ENCODE measurements at regions not wholly inside any gene's neighbourhood (a gene's known extent, or its start where the extent isn't known, plus 50 kb on each side); places are given as distances from the start of the nearest gene placed in this dataset.
"Not testable (repeated sequence)": the region's sequence is repeated elsewhere in the genome, so short reads cannot be mapped to it uniquely, and the experiment has no call there.

DNA sequence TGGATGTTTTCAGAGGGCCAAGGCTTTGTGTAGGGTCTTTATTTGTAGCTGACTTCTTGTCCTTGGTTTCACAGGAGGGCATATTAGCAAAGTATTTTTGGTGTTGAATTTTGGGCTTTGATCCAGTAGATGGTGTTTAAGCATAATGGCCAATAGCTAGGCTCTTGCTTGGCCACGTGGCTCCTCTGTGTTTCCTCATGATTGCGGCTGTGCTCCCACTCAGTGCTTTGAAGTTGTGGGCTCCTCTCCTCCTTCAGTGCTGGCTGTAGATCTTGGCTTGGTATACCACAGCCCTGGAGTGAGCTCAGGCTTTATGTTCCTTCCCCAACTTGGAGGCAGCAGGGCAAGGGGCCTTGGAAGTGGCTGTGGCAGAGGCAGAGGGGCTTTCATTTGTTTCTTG, 107.2 kb upstream of the CENPE start:
- no peak for DNase-seq

DNA sequence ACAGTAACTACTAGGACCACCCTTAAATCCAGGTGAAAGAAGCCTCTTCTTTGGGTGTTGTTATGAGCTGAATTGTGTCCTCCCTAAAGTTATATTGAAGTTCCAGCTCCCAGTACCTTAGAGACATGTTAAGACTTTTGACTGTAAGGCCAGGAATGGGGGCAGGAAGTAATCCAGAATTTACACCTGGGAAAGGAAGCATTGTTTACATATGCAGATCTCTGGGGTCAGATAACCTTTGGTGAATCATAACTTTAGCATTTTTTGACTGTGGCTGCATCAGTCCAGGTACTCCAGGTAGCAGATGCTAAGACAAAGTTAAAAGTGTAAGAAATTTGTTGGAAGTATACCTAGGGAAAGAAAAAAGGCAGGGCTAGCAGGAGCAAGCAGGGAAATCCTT, 104.9 kb upstream of the CENPE start:
- DNase-seq = no peak

DNA sequence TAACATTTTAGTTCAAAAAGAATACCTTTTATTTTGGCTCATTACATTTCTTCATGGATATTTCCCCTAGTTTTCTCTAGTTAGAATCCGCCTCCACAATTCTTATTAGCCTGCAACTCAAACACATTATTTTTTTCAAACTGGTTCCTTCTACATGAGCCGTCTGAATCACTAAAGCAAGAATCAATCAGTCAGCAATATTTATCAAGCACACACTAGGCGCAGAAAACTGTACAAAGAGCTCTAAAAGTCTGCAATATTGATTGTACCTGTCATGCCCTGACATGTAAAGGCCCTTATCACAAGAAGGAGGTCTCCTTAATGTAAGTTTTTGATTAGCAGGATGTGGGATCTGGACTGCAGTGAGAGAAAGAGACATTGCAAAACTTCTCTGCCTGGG, 94.8 kb upstream of the CENPE start:
- DNase-seq = no peak

DNA sequence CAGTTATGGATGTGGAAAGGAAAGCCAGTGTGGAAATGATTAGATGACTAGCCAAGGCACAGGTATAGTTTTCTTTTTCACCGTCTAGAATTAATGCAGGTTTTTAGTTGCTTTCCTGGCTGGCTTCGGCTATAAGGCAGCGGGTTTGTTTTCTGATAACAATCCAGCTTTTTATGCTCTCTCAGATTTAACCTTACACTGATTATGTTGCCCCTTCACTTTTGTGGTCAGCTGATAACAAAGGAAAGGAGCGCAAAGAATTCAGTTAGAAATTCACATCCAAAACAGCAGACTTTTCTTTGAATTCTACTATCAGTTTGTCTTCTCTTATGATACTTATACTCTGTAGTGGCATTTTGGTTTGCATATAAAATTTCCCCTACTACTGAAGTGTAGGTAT, 94.2 kb upstream of the CENPE start:
- no peak for DNase-seq

DNA sequence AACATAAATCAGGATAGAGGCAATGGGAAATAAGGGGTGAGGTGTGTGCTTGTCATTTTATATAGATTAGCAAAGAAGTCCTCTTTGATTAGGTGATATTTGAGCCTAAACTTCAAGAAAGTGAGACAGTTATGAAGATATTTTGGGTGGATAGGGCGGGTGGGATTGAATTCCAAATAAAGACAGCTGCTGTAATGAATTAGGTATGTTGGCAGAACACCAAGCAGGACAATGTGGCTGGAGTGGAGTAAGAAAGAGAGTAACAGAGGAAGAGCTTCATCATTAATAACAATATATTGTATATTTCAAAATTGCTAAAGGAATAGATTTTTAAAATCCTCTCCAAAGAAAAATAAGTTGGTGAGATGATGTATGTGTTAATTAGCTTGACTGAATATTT, 91.0 kb upstream of the CENPE start:
- DNase-seq = no peak

DNA sequence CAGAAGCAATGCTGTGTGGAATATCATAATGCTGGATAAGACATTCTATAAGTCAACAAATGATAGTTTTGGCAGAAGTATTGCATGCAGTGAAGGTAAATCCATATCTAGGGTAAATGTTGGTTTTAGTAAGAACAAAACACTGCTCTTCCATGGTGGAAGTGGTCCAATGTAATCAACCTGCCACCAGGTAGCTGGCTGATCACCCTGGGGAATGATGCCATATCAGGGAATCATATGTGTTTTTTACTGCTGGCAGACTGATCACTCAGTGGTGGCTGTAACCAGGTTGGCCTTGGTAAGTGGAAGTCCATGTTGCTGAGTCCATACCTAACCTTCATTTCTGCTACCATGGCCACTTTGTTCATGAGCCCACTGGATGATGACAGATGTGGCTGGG, 74.0 kb upstream of the CENPE start:
- DNase-seq = no peak

DNA sequence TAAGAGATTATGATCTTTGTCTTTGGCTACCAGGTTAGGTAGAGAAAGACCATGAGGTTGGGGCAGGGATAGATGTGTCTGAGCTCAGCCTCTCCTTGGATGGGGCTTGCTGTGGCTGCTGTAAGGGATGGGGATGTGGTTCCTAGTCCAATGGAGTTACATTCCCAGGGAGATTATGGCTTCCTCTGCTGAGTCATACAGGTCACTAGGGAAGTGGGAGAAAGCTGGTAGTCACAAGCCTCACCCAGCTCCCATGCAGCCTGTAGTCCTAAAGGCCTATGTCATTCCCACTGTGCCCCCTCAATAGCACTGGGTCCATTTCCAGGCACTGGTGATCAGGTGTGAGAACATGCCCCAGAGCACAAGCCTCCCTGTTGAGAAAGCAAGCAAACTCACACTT, 70.6 kb upstream of the CENPE start:
- DNase-seq = no peak

DNA sequence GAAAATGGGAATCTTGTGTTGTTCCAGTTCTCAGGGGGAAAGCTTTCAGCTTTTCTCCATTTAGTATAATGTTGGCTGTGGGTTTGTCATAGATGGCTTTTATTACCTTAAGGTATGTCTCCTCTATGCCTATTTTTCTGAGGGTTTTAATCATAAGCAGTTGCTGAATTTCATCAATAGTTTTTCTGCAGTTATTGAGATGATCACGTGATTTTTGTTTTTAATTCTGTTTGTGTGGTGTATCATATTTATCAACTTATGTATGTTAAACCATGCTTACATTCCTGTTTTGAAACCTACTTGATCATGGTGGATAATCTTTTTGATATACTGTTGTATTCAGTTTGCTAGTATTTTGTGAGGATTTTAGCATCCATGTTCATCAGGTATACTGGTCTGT, 66.8 kb upstream of the CENPE start:
- DNase-seq = no peak

DNA sequence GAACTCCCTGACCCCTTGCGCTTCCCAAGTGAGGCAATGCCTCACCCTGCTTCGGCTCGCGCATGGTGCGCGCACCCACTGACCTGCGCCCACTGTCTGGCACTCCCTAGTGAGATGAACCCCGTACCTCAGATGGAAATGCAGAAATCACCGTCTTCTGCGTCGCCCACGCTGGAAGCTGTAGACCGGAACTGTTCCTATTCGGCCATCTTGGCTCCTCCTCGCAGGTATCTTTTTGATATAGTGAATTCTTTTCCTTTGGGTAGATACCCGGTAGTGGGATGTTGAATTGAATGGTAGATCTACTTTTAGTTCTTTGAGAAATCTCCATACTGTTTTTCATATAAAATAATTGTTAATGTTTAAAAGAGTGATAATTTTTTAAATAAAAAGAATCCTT, 57.9 kb upstream of the CENPE start:
- DNase-seq = not testable (repeated sequence)
